Colonic mucosa (tissue), 4 donors: ENCODE measurements at regions not wholly inside any gene's neighbourhood (a gene's known extent, or its start where the extent isn't known, plus 50 kb on each side); places are given as distances from the start of the nearest gene placed in this dataset.

Source experiments
- DNase-seq: peaks from one replicate; pipeline ENCODE4 v3.0.0-alpha.2; 2020
- H3K27ac ChIP-seq: fragments of 200-600 bp; one replicate; pipeline ENCODE4 v1.8.0; 2021
- H3K27me3 ChIP-seq: fragments of 200-600 bp; one replicate; pipeline ENCODE4 v1.8.0; 2021
- H3K36me3 ChIP-seq: fragments of 200-600 bp; one replicate; pipeline ENCODE4 v1.8.0; 2021
- H3K4me1 ChIP-seq: fragments of 200-600 bp; one replicate; pipeline ENCODE4 v1.8.0; 2021; ENCODE audit warnings: mild to moderate bottlenecking
- H3K4me3 ChIP-seq: fragments of 200-600 bp; one replicate; pipeline ENCODE4 v1.8.0; 2021
- H3K9ac ChIP-seq, 2 donors: one replicate each; pipeline ENCODE4 v1.7.0; 2013; ENCODE audit warnings: control low read depth in 2 of 2, low read depth in 2 of 2, low read length in 2 of 2
- H3K9me3 ChIP-seq: fragments of 200-600 bp; one replicate; pipeline ENCODE4 v1.8.0; 2021
- CTCF ChIP-seq: fragments of 200-600 bp; IDR thresholded peaks from one replicate; pipeline ENCODE4 v1.8.0; 2022; ENCODE audit warnings: antibody characterized with exemption, mild to moderate bottlenecking
- intact Hi-C: fragments of 100-400 bp; cut with DNase I; formaldehyde crosslinking; loops from one replicate; pipeline ENCODE4 v1.14.1; 2022
- donor health status: healthy.
- donor health status: DM: no; HTN: no; CAD: no.
- donor health status: DM: no; HTN: no; CAD: no.

GRCh38 chr12:9392842-9393241 is 184.6 kb upstream of the PZP start:
- H3K36me3 ChIP-seq = no peaks in the 10 kb centered on the region
- no peak overlapping the region for H3K27ac ChIP-seq
- no peak overlapping the region for H3K4me3 ChIP-seq
- no peaks in the 10 kb centered on the region for H3K4me1 ChIP-seq
- intact Hi-C loops = no loop called here
- H3K9ac ChIP-seq = no peak overlapping the region
- H3K9me3 ChIP-seq = no peaks in the 10 kb centered on the region
- no peaks in the 10 kb centered on the region for H3K27me3 ChIP-seq
- no peak for DNase-seq
- TF ChIP-seq CTCF = no peak

GRCh38 chr12:9391815-9392214 is 183.6 kb upstream of the PZP start:
- TF ChIP-seq CTCF = no peak
- Histone ChIP-seq H3K27me3 (no peaks in the 10 kb centered on the region), H3K4me3 (no peak overlapping the region), H3K4me1 (no peaks in the 10 kb centered on the region), H3K36me3 (no peaks in the 10 kb centered on the region), H3K9ac (no peak overlapping the region), H3K9me3 (no peaks in the 10 kb centered on the region), H3K27ac (no peak overlapping the region)
- no peak for DNase-seq
- intact Hi-C loops = no loop called here

GRCh38 chr12:9390761-9391160 is 182.6 kb upstream of the PZP start:
- H3K4me1 ChIP-seq = no peaks in the 10 kb centered on the region

GRCh38 chr12:9389796-9390195 is 181.6 kb upstream of the PZP start:
- Histone ChIP-seq H3K9ac (no peak overlapping the region), H3K4me1 (no peaks in the 10 kb centered on the region), H3K9me3 (no peaks in the 10 kb centered on the region), H3K27me3 (no peaks in the 10 kb centered on the region), H3K4me3 (no peak overlapping the region), H3K36me3 (no peaks in the 10 kb centered on the region), H3K27ac (no peak overlapping the region)
- intact Hi-C loops = no loop called here
- TF ChIP-seq CTCF = no peak
- DNase-seq = no peak

More at GRCh38 chr12:9390761-9391160, 182.6 kb upstream of the PZP start:
- Histone ChIP-seq H3K27ac (no peak overlapping the region), H3K4me3 (no peak overlapping the region), H3K9ac (no peak overlapping the region), H3K27me3 (no peaks in the 10 kb centered on the region), H3K9me3 (no peaks in the 10 kb centered on the region), H3K36me3 (no peaks in the 10 kb centered on the region)
- TF ChIP-seq CTCF = no peak
- no peak for DNase-seq
- intact Hi-C loops = no loop called here

GRCh38 chr12:9388379-9388778 is 180.2 kb upstream of the PZP start:
- H3K27ac ChIP-seq = no peak overlapping the region
- no peaks in the 10 kb centered on the region for H3K27me3 ChIP-seq
- intact Hi-C loops = no loop called here
- H3K36me3 ChIP-seq = no peaks in the 10 kb centered on the region
- no peak for DNase-seq
- H3K4me1 ChIP-seq = no peaks in the 10 kb centered on the region
- H3K4me3 ChIP-seq = no peak overlapping the region
- no peak for TF ChIP-seq CTCF
- no peaks in the 10 kb centered on the region for H3K9me3 ChIP-seq
- H3K9ac ChIP-seq = no peak overlapping the region

- Histone ChIP-seq H3K9me3 (no peaks in the 10 kb centered on the region), H3K27ac (no peak overlapping the region), H3K36me3 (no peaks in the 10 kb centered on the region), H3K4me1 (no peaks in the 10 kb centered on the region), H3K27me3 (no peaks in the 10 kb centered on the region), H3K9ac (no peak overlapping the region), H3K4me3 (no peak overlapping the region)
- DNase-seq = no peak
- intact Hi-C loops = no loop called here
- TF ChIP-seq CTCF = no peak
Measured at GRCh38 chr12:9387450-9387849, 179.3 kb upstream of the PZP start.
